Hepatocyte (in vitro differentiated cells): ENCODE measurements at regions not wholly inside any gene's neighbourhood (a gene's known extent, or its start where the extent isn't known, plus 50 kb on each side); places are given as distances from the start of the nearest gene placed in this dataset.

Source experiments
- CTCF ChIP-seq: fragments of 200-600 bp; sonication (generic); IDR thresholded peaks from 2 replicates; pipeline ENCODE4 v1.5.1; 2016; ENCODE audit warnings: antibody characterized with exemption, mild to moderate bottlenecking; ENCODE audit not compliant: poor library complexity
- EZH2 ChIP-seq: fragments of 200-600 bp; sonication (generic); IDR thresholded peaks from 2 replicates; pipeline ENCODE4 v1.6.1; 2016; ENCODE audit warnings: antibody characterized with exemption, mild to moderate bottlenecking, borderline replicate concordance
- EZH2phosphoT487 ChIP-seq: fragments of 200-600 bp; sonication (generic); IDR thresholded peaks from one replicate; pipeline ENCODE4 v1.6.1; 2018; ENCODE audit warnings: antibody characterized with exemption, mild to moderate bottlenecking, low read depth, moderate library complexity; ENCODE audit not compliant: unreplicated experiment, severe bottlenecking

- no peak for TF ChIP-seq CTCF
- no peak for TF ChIP-seq EZH2
- no peak for TF ChIP-seq EZH2phosphoT487
Measured at GRCh38 chr1:113216664-113217063, 143.7 kb downstream of the LRIG2 start.
